GM06990 (cell line): ENCODE measurements at regions not wholly inside any gene's neighbourhood (a gene's known extent, or its start where the extent isn't known, plus 50 kb on each side); places are given as distances from the start of the nearest gene placed in this dataset.

Source experiments
- DNase-seq: peaks from one replicate; pipeline ENCODE4 v3.0.0-alpha.2; 2011; ENCODE audit not compliant: insufficient read length; ENCODE audit errors: extremely low read depth
- H3K27me3 ChIP-seq: replicated peaks from 2 replicates; pipeline ENCODE4 v1.6.0; 2011; ENCODE audit warnings: low read length; ENCODE audit not compliant: control insufficient read depth, insufficient read depth
- H3K36me3 ChIP-seq: 2 replicates; pipeline ENCODE4 v1.5.1; 2011; ENCODE audit warnings: low read length; ENCODE audit not compliant: control insufficient read depth, insufficient read depth
- H3K4me3 ChIP-seq: replicated peaks from 2 replicates; pipeline ENCODE4 v1.5.1; 2011; ENCODE audit warnings: low read depth, mild to moderate bottlenecking, control low read depth, low read length
- CTCF ChIP-seq: IDR thresholded peaks from 2 replicates; pipeline ENCODE4 v1.5.1; 2011; ENCODE audit warnings: low read length, control low read depth, mild to moderate bottlenecking, inconsistent platforms; ENCODE audit not compliant: insufficient read depth, poor library complexity, severe bottlenecking

- DNase-seq = no peak
- no peaks in the 10 kb centered on the region for H3K27me3 ChIP-seq
- H3K4me3 ChIP-seq = no peak overlapping the region
- no peaks in the 10 kb centered on the region for H3K36me3 ChIP-seq
- no peak for TF ChIP-seq CTCF
Observed at GRCh38 chr6:85792254-85792653, 149.6 kb upstream of the SYNCRIP start.

GRCh38 chr6:85775883-85776282, 133.2 kb upstream of the SYNCRIP start:
- no peak for DNase-seq
- TF ChIP-seq CTCF = no peak

GRCh38 chr6:85772641-85773040, 130.0 kb upstream of the SYNCRIP start:
- Histone ChIP-seq H3K27me3 (no peaks in the 10 kb centered on the region), H3K36me3 (no peaks in the 10 kb centered on the region)
- no peak for DNase-seq

More at GRCh38 chr6:85775883-85776282, 133.2 kb upstream of the SYNCRIP start:
- Histone ChIP-seq H3K36me3 (no peaks in the 10 kb centered on the region), H3K4me3 (no peak overlapping the region), H3K27me3 (no peaks in the 10 kb centered on the region)

GRCh38 chr6:85771925-85772430, 129.3 kb upstream of the SYNCRIP start:
- DNase-seq = no peak
- H3K27me3 ChIP-seq = no peaks in the 10 kb centered on the region
- no peaks in the 10 kb centered on the region for H3K36me3 ChIP-seq
- no peak for TF ChIP-seq CTCF
- H3K4me3 ChIP-seq = no peak overlapping the region

More at GRCh38 chr6:85772641-85773040, 130.0 kb upstream of the SYNCRIP start:
- no peak overlapping the region for H3K4me3 ChIP-seq
- TF ChIP-seq CTCF = no peak

GRCh38 chr6:85771455-85771854, 128.8 kb upstream of the SYNCRIP start:
- DNase-seq = no peak
- no peak for TF ChIP-seq CTCF
- H3K4me3 ChIP-seq = no peak overlapping the region
- no peaks in the 10 kb centered on the region for H3K27me3 ChIP-seq
- no peaks in the 10 kb centered on the region for H3K36me3 ChIP-seq

DNA sequence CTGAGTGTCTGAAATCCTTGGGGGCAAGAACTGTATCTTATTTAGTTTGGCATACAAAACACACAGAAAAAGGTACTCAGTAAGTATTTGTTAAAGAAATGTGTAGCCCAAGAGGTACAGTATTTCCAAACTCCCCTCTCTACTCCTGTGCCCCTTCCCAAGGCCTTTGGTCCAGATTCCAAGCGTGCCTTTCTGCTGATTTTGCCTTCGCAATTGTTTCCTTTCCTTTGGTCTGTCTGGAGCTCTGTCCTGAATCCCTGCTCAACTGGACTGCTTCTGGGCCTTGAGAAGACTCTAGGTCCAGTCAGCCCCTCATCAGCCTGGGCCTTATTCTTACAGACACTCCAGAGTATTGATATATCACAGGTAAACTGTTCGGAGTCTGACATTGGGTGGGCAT, 122.2 kb upstream of the SYNCRIP start:
- Histone ChIP-seq H3K36me3 (no peaks in the 10 kb centered on the region), H3K4me3 (no peak overlapping the region), H3K27me3 (no peaks in the 10 kb centered on the region)
- TF ChIP-seq CTCF = no peak
- no peak for DNase-seq
